Osteoblast (primary cell): ENCODE measurements at regions not wholly inside any gene's neighbourhood (a gene's known extent, or its start where the extent isn't known, plus 50 kb on each side); places are given as distances from the start of the nearest gene placed in this dataset.
A peak's percentile ranks its signal among the peaks of the same experiment; 100 is the strongest.

Experiments
- DNase-seq: peaks from one replicate; pipeline ENCODE4 v3.0.0; 2011; ENCODE audit warnings: low spot score, mixed read lengths; ENCODE audit not compliant: insufficient read length; ENCODE audit errors: missing footprints
- H2AFZ ChIP-seq: 2 replicates; pipeline ENCODE4 v1.6.0; 2011; ENCODE audit warnings: mild to moderate bottlenecking, low read length
- H3K27ac ChIP-seq: 2 replicates; pipeline ENCODE4 v1.5.1; 2011; ENCODE audit warnings: mild to moderate bottlenecking, low read depth, low read length, moderate library complexity
- H3K27me3 ChIP-seq: 2 replicates; pipeline ENCODE4 v1.6.0; 2012; ENCODE audit warnings: mild to moderate bottlenecking, control low read depth, inconsistent platforms, low read length, moderate library complexity; ENCODE audit not compliant: insufficient read depth
- H3K36me3 ChIP-seq: 2 replicates; pipeline ENCODE4 v1.5.1; 2011; ENCODE audit warnings: mild to moderate bottlenecking, low read length, control low read depth, moderate library complexity; ENCODE audit not compliant: insufficient read depth
- H3K4me1 ChIP-seq: 2 replicates; pipeline ENCODE4 v1.5.1; 2011; ENCODE audit warnings: mild to moderate bottlenecking, low read length, control low read depth, moderate library complexity; ENCODE audit not compliant: insufficient read depth
- H3K4me2 ChIP-seq: 2 replicates; pipeline ENCODE4 v1.6.0; 2011; ENCODE audit warnings: mild to moderate bottlenecking, low read length; ENCODE audit not compliant: insufficient read depth
- H3K4me3 ChIP-seq: fragments of 200-600 bp; sonication (generic); 3 replicates; pipeline ENCODE4 v1.5.1; 2012; ENCODE audit warnings: mild to moderate bottlenecking, low read length, inconsistent platforms; ENCODE audit not compliant: insufficient read depth
- H3K79me2 ChIP-seq: 2 replicates; pipeline ENCODE4 v1.6.0; 2012; ENCODE audit warnings: mild to moderate bottlenecking, low read length, control low read depth, inconsistent platforms; ENCODE audit not compliant: insufficient read depth
- H3K9me3 ChIP-seq: 2 replicates; pipeline ENCODE4 v1.5.1; 2011; ENCODE audit warnings: low read depth, low read length, control low read depth
- H4K20me1 ChIP-seq: 2 replicates; pipeline ENCODE4 v1.6.0; 2012; ENCODE audit warnings: mild to moderate bottlenecking, low read length, control low read depth; ENCODE audit not compliant: insufficient read depth
- CTCF ChIP-seq: IDR thresholded peaks from 2 replicates; pipeline ENCODE4 v1.5.1; 2011; ENCODE audit warnings: mild to moderate bottlenecking, low read depth, low read length, moderate library complexity; ENCODE audit errors: extremely low read depth

GRCh38 chr16:54356391-54356790 is 69.8 kb upstream of the IRX3 start:
- no peak overlapping the region for H2AFZ ChIP-seq
- H3K4me3 ChIP-seq = no peak overlapping the region
- H3K27me3 ChIP-seq = no peaks in the 10 kb centered on the region
- no peak for TF ChIP-seq CTCF
- H4K20me1 ChIP-seq = no peaks in the 10 kb centered on the region
- H3K9me3 ChIP-seq = peaks cover 8% of the 10 kb centered on the region
- H3K4me1 ChIP-seq = peaks cover 22% of the 10 kb centered on the region
- peak overlapping the region; percentile 78 for H3K27ac ChIP-seq
- H3K79me2 ChIP-seq = no peaks in the 10 kb centered on the region
- peak; percentile 83 for DNase-seq
- no peak overlapping the region for H3K4me2 ChIP-seq
- no peaks in the 10 kb centered on the region for H3K36me3 ChIP-seq

- DNase-seq = peak; percentile 87
- TF ChIP-seq CTCF = no peak
- Histone ChIP-seq H3K36me3 (no peaks in the 10 kb centered on the region), H3K79me2 (no peaks in the 10 kb centered on the region), H3K4me2 (no peak overlapping the region), H3K4me3 (no peak overlapping the region), H3K9me3 (peaks cover 8% of the 10 kb centered on the region), H4K20me1 (no peaks in the 10 kb centered on the region), H3K4me1 (peaks cover 18% of the 10 kb centered on the region), H3K27me3 (no peaks in the 10 kb centered on the region), H3K27ac (peak overlapping the region; percentile 78), H2AFZ (no peak overlapping the region)
These were observed 68.7 kb upstream of the IRX3 start for GRCh38 chr16:54355251-54355650.

- Histone ChIP-seq H3K4me3 (no peak overlapping the region), H3K4me2 (no peak overlapping the region), H3K79me2 (no peaks in the 10 kb centered on the region), H3K36me3 (no peaks in the 10 kb centered on the region), H4K20me1 (no peaks in the 10 kb centered on the region), H3K4me1 (peaks cover 14% of the 10 kb centered on the region), H3K9me3 (peaks cover 8% of the 10 kb centered on the region), H3K27me3 (no peaks in the 10 kb centered on the region), H3K27ac (no peak overlapping the region), H2AFZ (no peak overlapping the region)
- no peak for TF ChIP-seq CTCF
- DNase-seq = no peak
These were observed 66.5 kb upstream of the IRX3 start for GRCh38 chr16:54353097-54353496.

GRCh38 chr16:54351171-54351570 is 64.6 kb upstream of the IRX3 start:
- Histone ChIP-seq H3K36me3 (no peaks in the 10 kb centered on the region), H3K9me3 (peaks cover 8% of the 10 kb centered on the region), H3K4me2 (no peak overlapping the region), H3K79me2 (no peaks in the 10 kb centered on the region), H4K20me1 (no peaks in the 10 kb centered on the region), H3K27me3 (no peaks in the 10 kb centered on the region), H3K4me1 (peaks cover 12% of the 10 kb centered on the region), H3K27ac (no peak overlapping the region), H3K4me3 (no peak overlapping the region), H2AFZ (no peak overlapping the region)
- no peak for TF ChIP-seq CTCF
- DNase-seq = no peak
